SK-N-SH (cell line): ENCODE measurements at regions not wholly inside any gene's neighbourhood (a gene's known extent, or its start where the extent isn't known, plus 50 kb on each side); places are given as distances from the start of the nearest gene placed in this dataset.

Source experiments
- CTCF ChIA-PET: fragments of 300-600, 350-600 bp; formaldehyde crosslinking; extraction: SDS; loops from one replicate; lab custom pipeline; 2021; lab: Yijun Ruan, JAX
- POLR2A ChIA-PET: fragments of 350-600 bp; sonication (Branson Sonifier 250); formaldehyde crosslinking; extraction: SDS; loops from one replicate; lab custom pipeline; 2020; ENCODE audit warnings: antibody characterized with exemption, inconsistent platforms; lab: Yijun Ruan, JAX
- DNase-seq: peaks from one replicate; pipeline ENCODE4 v3.0.0; 2012
- H2AFZ ChIP-seq: fragments of 200-600 bp; sonication (generic); 2 replicates; pipeline ENCODE4 v1.8.1; 2016; ENCODE audit warnings: antibody characterized with exemption, mild to moderate bottlenecking, low read depth
- H3F3A ChIP-seq: fragments of 200-600 bp; sonication (generic); replicated peaks from 2 replicates; pipeline ENCODE3; 2016; ENCODE audit warnings: antibody characterized with exemption, mild to moderate bottlenecking; ENCODE audit not compliant: insufficient read depth
- H3K27ac ChIP-seq, 2 experiments: fragments of 200-500 bp in 1 of 2; fragments of 200-600 bp in 1 of 2; sonication (Bioruptor generic) in 1 of 2; sonication (generic), shearing (Covaris generic) in 1 of 2; 2 replicates each; pipeline versions ENCODE4 v1.5.1 to v1.6.1; 2014 to 2016; ENCODE audit warnings: low read depth in 2 of 2, inconsistent platforms in 1 of 2, low read length in 1 of 2, mild to moderate bottlenecking in 1 of 2, mixed read lengths in 1 of 2
- H3K27me3 ChIP-seq: fragments of 200-600 bp; sonication (generic), shearing (Covaris generic); 2 replicates; pipeline ENCODE4 v1.6.1; 2016; ENCODE audit warnings: mixed run types; ENCODE audit not compliant: insufficient read depth
- H3K36me3 ChIP-seq, 2 experiments: fragments of 200-500 bp in 1 of 2; fragments of 200-600 bp in 1 of 2; sonication (Bioruptor generic) in 1 of 2; sonication (generic) in 1 of 2; replicated peaks in 1 of 2; 2 replicates each; pipeline versions ENCODE3 to v1.5.1; 2014 to 2016; ENCODE audit warnings: low read length in 1 of 2, mild to moderate bottlenecking in 1 of 2; ENCODE audit not compliant: insufficient read depth in 2 of 2, control insufficient read depth in 1 of 2
- H3K4me1 ChIP-seq, 2 experiments: fragments of 200-500 bp in 1 of 2; fragments of 200-600 bp in 1 of 2; sonication (Bioruptor generic) in 1 of 2; sonication (generic), shearing (Covaris generic) in 1 of 2; 2 replicates each; pipeline versions ENCODE4 v1.5.1 to v1.6.1; 2014 to 2016; ENCODE audit warnings: low read depth in 1 of 2, low read length in 1 of 2, mixed run types in 1 of 2; ENCODE audit not compliant: insufficient read depth in 2 of 2, control insufficient read depth in 1 of 2
- H3K4me2 ChIP-seq: fragments of 200-600 bp; sonication (generic), shearing (Covaris generic); 2 replicates; pipeline ENCODE4 v1.6.1; 2017; ENCODE audit warnings: mixed run types
- H3K4me3 ChIP-seq, 2 experiments: fragments of 200-500 bp in 1 of 2; fragments of 200-600 bp in 1 of 2; sonication (Bioruptor generic) in 1 of 2; sonication (generic), shearing (Covaris generic) in 1 of 2; 2 replicates each; pipeline versions ENCODE4 v1.5.1 to v1.8.1; 2014 to 2016; ENCODE audit warnings: low read depth in 2 of 2, inconsistent platforms in 1 of 2, low read length in 1 of 2, mild to moderate bottlenecking in 1 of 2, mixed read lengths in 1 of 2, moderate library complexity in 1 of 2
- H3K79me2 ChIP-seq: fragments of 200-600 bp; sonication (generic); 2 replicates; pipeline ENCODE4 v1.8.1; 2017; ENCODE audit warnings: mild to moderate bottlenecking; ENCODE audit not compliant: insufficient read depth
- H3K9ac ChIP-seq: fragments of 200-600 bp; sonication (generic); 2 replicates; pipeline ENCODE4 v1.6.1; 2017; ENCODE audit warnings: mixed run types
- H3K9me2 ChIP-seq: fragments of 200-600 bp; sonication (generic); 2 replicates; pipeline ENCODE4 v1.6.1; 2017; ENCODE audit warnings: mixed run types
- H3K9me3 ChIP-seq: fragments of 200-600 bp; sonication (generic); 2 replicates; pipeline ENCODE4 v1.6.1; 2017; ENCODE audit warnings: mixed run types, mild to moderate bottlenecking, moderate library complexity
- H4K20me1 ChIP-seq: fragments of 200-600 bp; sonication (generic); 2 replicates; pipeline ENCODE4 v1.6.1; 2017; ENCODE audit warnings: mild to moderate bottlenecking, mixed run types; ENCODE audit not compliant: insufficient read depth
- FOSL2 ChIP-seq: IDR thresholded peaks from 2 replicates; pipeline ENCODE4 v1.4.0; 2012; ENCODE audit warnings: low read depth, mild to moderate bottlenecking, moderate library complexity, borderline replicate concordance
- FOXJ3 ChIP-seq: sonication (generic); formaldehyde crosslinking; IDR thresholded peaks from 2 replicates; pipeline ENCODE4 v1.5.1; 2020; ENCODE audit warnings: mild to moderate bottlenecking, missing genetic modification reagents
- FOXM1 ChIP-seq: IDR thresholded peaks from 2 replicates; pipeline ENCODE4 v1.4.0; 2012; ENCODE audit warnings: low read depth, mild to moderate bottlenecking
- GABPA ChIP-seq: IDR thresholded peaks from 2 replicates; pipeline ENCODE4 v1.4.0; 2012; ENCODE audit warnings: low read depth, mild to moderate bottlenecking
- MXI1 ChIP-seq: IDR thresholded peaks from 2 replicates; pipeline ENCODE4 v1.6.1; 2012; ENCODE audit warnings: mild to moderate bottlenecking, low read depth, low read length, improper control_type of control experiment
- POLR2AphosphoS5 ChIP-seq: IDR thresholded peaks from 2 replicates; pipeline ENCODE4 v1.6.1; 2012; ENCODE audit warnings: low read depth, low read length
- RAD21 ChIP-seq: IDR thresholded peaks from 2 replicates; pipeline ENCODE4 v1.6.1; 2012; ENCODE audit warnings: mild to moderate bottlenecking, low read length
- RFX5 ChIP-seq: IDR thresholded peaks from 2 replicates; pipeline ENCODE4 v1.6.1; 2012; ENCODE audit warnings: mild to moderate bottlenecking, improper control_type of control experiment, low read length
- RXRA ChIP-seq: IDR thresholded peaks from 2 replicates; pipeline ENCODE4 v1.4.0; 2012; ENCODE audit warnings: low read depth, mild to moderate bottlenecking, borderline replicate concordance
- SIN3A ChIP-seq: IDR thresholded peaks from 2 replicates; pipeline ENCODE4 v1.6.1; 2012; ENCODE audit warnings: low read depth, mild to moderate bottlenecking, low read length, moderate library complexity, borderline replicate concordance
- TCF12 ChIP-seq: IDR thresholded peaks from 2 replicates; pipeline ENCODE4 v1.4.0; 2012
- WGBS: methylation state at CpG from one replicate; pipeline ENCODE4 v1.1.6; 2017; ENCODE audit warnings: low lambda C conversion rate; 5-methylcytosine and 5-hydroxymethylcytosine counted together
- TF ChIP-seq, protein P1 (sequence below): IDR thresholded peaks from 2 replicates; pipeline ENCODE4 v1.4.0; 2012; ENCODE audit warnings: low read depth
- TF ChIP-seq, protein P2 (sequence below): fragments of 150-350 bp; IDR thresholded peaks from 2 replicates; pipeline ENCODE4 v1.6.1; 2016; ENCODE audit warnings: mild to moderate bottlenecking, low read depth, low read length
- TF ChIP-seq, protein P3 (sequence below): IDR thresholded peaks from 2 replicates; pipeline ENCODE4 v1.4.0; 2012; ENCODE audit warnings: low read depth, borderline replicate concordance
- TF ChIP-seq, protein P4 (sequence below): IDR thresholded peaks from 2 replicates; pipeline ENCODE4 v1.4.0; 2012; ENCODE audit warnings: low read depth, borderline replicate concordance

DNA sequence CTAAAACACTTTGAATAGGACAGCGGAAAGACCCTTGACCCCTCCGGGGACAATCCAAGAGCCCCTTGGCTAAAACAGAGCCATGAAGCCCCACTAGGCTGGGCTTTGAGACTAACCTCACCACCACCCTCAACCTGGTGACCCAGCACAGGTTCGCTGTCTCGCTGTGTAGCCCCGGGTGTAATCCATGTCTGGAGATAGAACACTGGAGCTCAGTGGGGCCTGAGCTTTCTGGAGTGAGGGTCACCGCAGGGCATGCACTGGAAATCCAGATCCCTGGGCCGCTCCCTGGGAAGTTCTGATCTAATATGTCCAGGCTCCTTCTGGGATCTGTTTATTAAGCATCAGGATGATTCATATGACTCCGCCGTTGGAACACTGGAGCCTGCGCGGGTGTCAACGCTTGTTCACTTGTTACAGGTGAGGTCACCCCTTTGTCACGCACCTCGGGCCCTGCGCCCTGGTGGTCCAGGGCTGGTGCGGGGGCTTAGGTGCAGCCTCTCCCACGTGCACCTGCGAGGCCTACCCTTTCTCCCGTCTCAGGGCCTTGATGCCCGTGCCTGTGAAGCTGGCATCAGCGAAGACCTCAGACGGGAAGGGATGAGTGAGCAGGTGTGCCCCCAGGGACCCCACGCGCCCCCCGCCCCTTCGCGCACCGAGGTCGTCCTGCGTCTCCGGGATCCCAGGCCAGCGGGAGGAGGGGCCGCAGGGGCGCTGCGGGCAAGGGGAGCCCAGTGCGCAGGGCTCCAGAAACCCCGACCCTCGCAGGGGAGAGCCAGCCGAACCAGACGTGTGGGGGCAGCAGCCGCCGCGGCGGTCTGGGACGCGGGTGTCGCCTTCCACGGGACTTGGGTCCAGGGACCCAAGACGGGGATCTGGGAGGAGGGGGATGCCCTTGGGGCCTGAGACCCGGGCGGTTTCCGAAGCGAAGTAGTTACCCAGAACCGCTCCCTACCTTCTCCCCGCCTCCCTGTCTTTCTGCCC lies 224.1 kb upstream of the FOXF1 start:
- 14% methylated on average over 10 of the region's 55 CpGs for WGBS
- Histone ChIP-seq H3K9me3 (no peaks in the 10 kb centered on the region), H3K27me3 (peaks cover 97% of the 10 kb centered on the region), H3K9ac (no peak overlapping the region), H3K4me2 (no peak overlapping the region), H3K79me2 (no peaks in the 10 kb centered on the region), H3F3A (no peaks in the 10 kb centered on the region), H3K4me3 (no peak overlapping the region), H4K20me1 (no peaks in the 10 kb centered on the region), H2AFZ (no peak overlapping the region), H3K4me1 (no peaks in the 10 kb centered on the region), H3K27ac (no peak overlapping the region), H3K36me3 (no peaks in the 10 kb centered on the region), H3K9me2 (no peaks in the 10 kb centered on the region)
- no peak for TF ChIP-seq SIN3A
- no peak for TF ChIP-seq RFX5
- ChIA-PET CTCF (interaction anchor here (0.9 kb wide), 1 partner anchor 270 kb away, joined by 3 read pairs; no protein-coding TSS in a partner anchor), POLR2A (no interaction called here)
- DNase-seq, result no peak

DNA sequence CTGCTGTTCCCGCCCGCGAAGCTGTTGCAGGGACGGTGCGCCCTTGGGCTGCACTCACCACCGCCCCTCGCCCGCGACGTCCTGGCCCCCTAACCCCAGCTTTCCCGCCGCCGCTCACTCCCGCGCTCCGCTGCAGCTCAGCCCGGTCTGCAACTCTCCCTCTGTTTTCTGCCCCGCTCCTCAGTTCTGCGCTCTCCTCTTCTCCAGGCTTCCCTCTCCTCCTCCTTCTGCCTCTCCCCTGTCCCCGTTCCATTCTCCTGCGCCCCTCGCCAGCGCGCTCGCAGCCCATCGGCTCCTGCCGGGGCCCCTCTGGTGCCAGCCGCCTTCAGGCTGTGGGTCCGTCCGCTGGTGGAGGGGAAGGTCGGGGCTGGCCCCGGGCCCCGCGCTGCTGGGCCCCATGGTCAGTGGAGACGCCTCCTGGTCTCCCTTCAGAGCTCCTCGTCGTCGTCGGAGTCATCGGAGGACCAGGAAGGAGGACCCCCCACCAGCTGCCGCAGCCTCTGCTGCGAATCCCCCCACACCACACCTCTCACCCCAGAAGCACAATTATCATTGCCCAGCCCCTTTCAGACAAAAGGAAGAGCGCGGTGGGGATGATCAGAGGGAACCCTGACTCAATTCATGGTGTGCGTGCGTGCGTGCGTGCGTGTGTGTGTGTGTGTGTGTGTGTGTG lies 223.2 kb upstream of the FOXF1 start:
- H3K4me1 ChIP-seq, result no peaks in the 10 kb centered on the region
- no peak for TF ChIP-seq FOXM1
- no peak for TF ChIP-seq MXI1
- TF ChIP-seq, protein P1, sequence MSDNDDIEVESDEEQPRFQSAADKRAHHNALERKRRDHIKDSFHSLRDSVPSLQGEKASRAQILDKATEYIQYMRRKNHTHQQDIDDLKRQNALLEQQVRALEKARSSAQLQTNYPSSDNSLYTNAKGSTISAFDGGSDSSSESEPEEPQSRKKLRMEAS, result no peak
- H3K9me3 ChIP-seq, result no peaks in the 10 kb centered on the region
- no peaks in the 10 kb centered on the region for H3K79me2 ChIP-seq
- ChIA-PET POLR2A (no interaction called here), CTCF (no interaction called here)
- H3F3A ChIP-seq, result no peaks in the 10 kb centered on the region
- H3K9ac ChIP-seq, result no peak overlapping the region
- H3K9me2 ChIP-seq, result no peaks in the 10 kb centered on the region
- H3K27me3 ChIP-seq, result peaks cover 97% of the 10 kb centered on the region
- H4K20me1 ChIP-seq, result no peaks in the 10 kb centered on the region
- H3K27ac ChIP-seq, result no peak overlapping the region
- H3K4me3 ChIP-seq, result no peak overlapping the region
- WGBS, result 5% methylated on average over 34 of the region's 49 CpGs
- no peak for DNase-seq
- H3K4me2 ChIP-seq, result no peak overlapping the region
- no peak overlapping the region for H2AFZ ChIP-seq
- H3K36me3 ChIP-seq, result no peaks in the 10 kb centered on the region

DNA sequence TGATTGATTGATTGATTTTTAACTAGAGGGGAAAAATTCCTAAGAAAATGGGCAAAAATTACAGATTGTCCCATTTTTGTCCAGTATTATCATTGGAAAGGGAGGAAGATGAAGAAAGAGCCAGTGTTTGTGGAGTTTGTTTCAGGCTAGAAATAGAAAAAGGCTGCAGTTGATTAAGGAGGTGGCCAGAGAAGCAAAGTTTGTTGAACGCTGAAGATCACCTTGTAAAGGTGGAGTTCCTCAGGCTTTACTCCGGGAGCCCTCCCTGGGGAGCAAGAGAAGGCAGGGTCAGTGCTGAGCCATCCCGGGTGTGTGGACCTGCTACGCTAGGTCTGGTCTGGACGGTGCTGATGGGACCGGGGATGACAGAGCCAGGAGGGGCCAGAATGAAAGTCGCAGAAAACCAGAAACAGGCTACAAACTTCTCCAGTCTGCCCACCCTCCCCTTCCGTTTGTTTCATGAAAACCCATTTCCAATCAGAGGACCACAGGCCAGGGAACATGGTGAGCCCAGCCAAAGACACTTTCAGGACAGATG lies 222.6 kb upstream of the FOXF1 start:
- Histone ChIP-seq H3K9me2 (no peaks in the 10 kb centered on the region), H3K4me3 (no peak overlapping the region), H2AFZ (no peak overlapping the region), H3K27ac (no peak overlapping the region), H3K4me2 (no peak overlapping the region), H3K36me3 (no peaks in the 10 kb centered on the region), H3F3A (no peaks in the 10 kb centered on the region), H3K4me1 (no peaks in the 10 kb centered on the region), H3K27me3 (peaks cover 97% of the 10 kb centered on the region), H3K79me2 (no peaks in the 10 kb centered on the region), H3K9ac (no peak overlapping the region), H3K9me3 (no peaks in the 10 kb centered on the region), H4K20me1 (no peaks in the 10 kb centered on the region)
- 1% methylated on average over 8 of the region's 8 CpGs for WGBS
- no peak for DNase-seq
- ChIA-PET POLR2A (no interaction called here), CTCF (no interaction called here)
- TF ChIP-seq POLR2AphosphoS5 (no peak), MXI1 (no peak), TCF12 (no peak), SIN3A (no peak), GABPA (no peak), FOXJ3 (no peak), FOSL2 (no peak), RAD21 (no peak), RXRA (no peak)
- TF ChIP-seq, protein P2, sequence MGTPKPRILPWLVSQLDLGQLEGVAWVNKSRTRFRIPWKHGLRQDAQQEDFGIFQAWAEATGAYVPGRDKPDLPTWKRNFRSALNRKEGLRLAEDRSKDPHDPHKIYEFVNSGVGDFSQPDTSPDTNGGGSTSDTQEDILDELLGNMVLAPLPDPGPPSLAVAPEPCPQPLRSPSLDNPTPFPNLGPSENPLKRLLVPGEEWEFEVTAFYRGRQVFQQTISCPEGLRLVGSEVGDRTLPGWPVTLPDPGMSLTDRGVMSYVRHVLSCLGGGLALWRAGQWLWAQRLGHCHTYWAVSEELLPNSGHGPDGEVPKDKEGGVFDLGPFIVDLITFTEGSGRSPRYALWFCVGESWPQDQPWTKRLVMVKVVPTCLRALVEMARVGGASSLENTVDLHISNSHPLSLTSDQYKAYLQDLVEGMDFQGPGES, result no peak
- TF ChIP-seq, protein P3, sequence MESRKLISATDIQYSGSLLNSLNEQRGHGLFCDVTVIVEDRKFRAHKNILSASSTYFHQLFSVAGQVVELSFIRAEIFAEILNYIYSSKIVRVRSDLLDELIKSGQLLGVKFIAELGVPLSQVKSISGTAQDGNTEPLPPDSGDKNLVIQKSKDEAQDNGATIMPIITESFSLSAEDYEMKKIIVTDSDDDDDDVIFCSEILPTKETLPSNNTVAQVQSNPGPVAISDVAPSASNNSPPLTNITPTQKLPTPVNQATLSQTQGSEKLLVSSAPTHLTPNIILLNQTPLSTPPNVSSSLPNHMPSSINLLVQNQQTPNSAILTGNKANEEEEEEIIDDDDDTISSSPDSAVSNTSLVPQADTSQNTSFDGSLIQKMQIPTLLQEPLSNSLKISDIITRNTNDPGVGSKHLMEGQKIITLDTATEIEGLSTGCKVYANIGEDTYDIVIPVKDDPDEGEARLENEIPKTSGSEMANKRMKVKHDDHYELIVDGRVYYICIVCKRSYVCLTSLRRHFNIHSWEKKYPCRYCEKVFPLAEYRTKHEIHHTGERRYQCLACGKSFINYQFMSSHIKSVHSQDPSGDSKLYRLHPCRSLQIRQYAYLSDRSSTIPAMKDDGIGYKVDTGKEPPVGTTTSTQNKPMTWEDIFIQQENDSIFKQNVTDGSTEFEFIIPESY, result no peak
- TF ChIP-seq, protein P4, sequence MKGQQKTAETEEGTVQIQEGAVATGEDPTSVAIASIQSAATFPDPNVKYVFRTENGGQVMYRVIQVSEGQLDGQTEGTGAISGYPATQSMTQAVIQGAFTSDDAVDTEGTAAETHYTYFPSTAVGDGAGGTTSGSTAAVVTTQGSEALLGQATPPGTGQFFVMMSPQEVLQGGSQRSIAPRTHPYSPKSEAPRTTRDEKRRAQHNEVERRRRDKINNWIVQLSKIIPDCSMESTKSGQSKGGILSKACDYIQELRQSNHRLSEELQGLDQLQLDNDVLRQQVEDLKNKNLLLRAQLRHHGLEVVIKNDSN, result no peak
